HL-60 (cell line): ENCODE measurements at regions not wholly inside any gene's neighbourhood (a gene's known extent, or its start where the extent isn't known, plus 50 kb on each side); places are given as distances from the start of the nearest gene placed in this dataset.

Source experiments
- DNase-seq, 2 experiments: peaks; one replicate each; pipeline ENCODE4 v3.0.0-alpha.2; 2010 to 2020; ENCODE audit warnings: low read depth in 1 of 2, low spot score in 1 of 2
- H3K27ac ChIP-seq: fragments of 250-450 bp; sonication (Bioruptor Pico); replicated peaks from 2 replicates; pipeline ENCODE4 v1.5.1; 2020; ENCODE audit warnings: mild to moderate bottlenecking, moderate library complexity
- H3K27me3 ChIP-seq: fragments of 250-450 bp; sonication (Bioruptor Pico); 2 replicates; pipeline ENCODE4 v1.5.1; 2021; ENCODE audit warnings: mild to moderate bottlenecking, moderate library complexity; ENCODE audit not compliant: insufficient read depth, poor library complexity, severe bottlenecking
- H3K4me3 ChIP-seq: replicated peaks from 2 replicates; pipeline ENCODE4 v1.5.1; 2011; ENCODE audit warnings: mild to moderate bottlenecking, control low read depth, low read length; ENCODE audit not compliant: insufficient read depth
- GABPA ChIP-seq: IDR thresholded peaks from 2 replicates; pipeline ENCODE4 v1.6.1; 2012; ENCODE audit warnings: low read depth
- POLR2AphosphoS5 ChIP-seq: IDR thresholded peaks from 2 replicates; pipeline ENCODE4 v1.6.1; 2012; ENCODE audit warnings: low read depth
- SPI1 ChIP-seq: IDR thresholded peaks from 2 replicates; pipeline ENCODE4 v1.6.1; 2012; ENCODE audit warnings: low read depth, mild to moderate bottlenecking, borderline replicate concordance
- TF ChIP-seq, protein P1 (sequence below): IDR thresholded peaks from one replicate; pipeline ENCODE4 v1.5.1; 2011; ENCODE audit warnings: low read length, control low read depth, inconsistent platforms; ENCODE audit not compliant: insufficient read depth
- TF ChIP-seq, protein P2 (sequence below): IDR thresholded peaks from 2 replicates; pipeline ENCODE4 v1.6.1; 2012; ENCODE audit warnings: low read depth; ENCODE audit not compliant: insufficient replicate concordance

DNA sequence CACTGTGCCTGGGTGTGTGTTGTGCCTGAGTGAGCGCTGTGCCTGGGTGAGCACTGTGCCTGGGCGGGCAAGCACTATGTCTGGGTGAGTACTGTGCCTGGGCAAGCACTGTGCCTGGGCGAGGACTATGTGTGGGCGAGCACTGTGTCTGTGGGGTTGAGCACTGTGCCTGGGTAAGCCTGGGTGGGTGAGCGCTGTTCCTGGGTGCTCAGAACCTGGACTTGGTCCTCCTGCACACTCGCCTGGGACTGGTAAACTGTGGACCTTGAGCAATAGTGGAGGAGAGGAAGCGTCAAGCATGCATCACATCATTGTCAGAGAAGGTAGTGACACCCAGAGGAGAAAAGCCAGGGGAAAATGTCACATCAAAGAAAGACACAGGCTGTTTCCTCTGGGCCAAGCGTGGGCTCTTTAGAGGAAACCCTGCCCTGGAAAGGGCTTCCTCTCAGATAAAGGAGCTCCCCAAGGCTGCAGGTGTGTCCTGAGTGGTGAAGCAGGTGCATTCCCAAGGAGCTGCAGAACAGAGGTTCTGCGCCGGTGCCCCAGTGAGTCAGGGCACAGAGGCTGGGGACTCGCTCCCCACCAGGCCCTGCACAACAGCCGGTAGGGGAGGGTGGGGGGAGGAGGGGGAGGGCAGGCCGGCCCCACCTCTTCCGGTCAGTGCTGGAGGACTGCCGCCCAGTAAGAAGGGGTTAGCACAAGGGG lies 141.2 kb downstream of the TEX29 start:
- H3K27ac ChIP-seq, result no peak overlapping the region
- H3K4me3 ChIP-seq, result no peak overlapping the region
- TF ChIP-seq GABPA (no peak), SPI1 (no peak), POLR2AphosphoS5 (no peak)
- TF ChIP-seq, protein P1, sequence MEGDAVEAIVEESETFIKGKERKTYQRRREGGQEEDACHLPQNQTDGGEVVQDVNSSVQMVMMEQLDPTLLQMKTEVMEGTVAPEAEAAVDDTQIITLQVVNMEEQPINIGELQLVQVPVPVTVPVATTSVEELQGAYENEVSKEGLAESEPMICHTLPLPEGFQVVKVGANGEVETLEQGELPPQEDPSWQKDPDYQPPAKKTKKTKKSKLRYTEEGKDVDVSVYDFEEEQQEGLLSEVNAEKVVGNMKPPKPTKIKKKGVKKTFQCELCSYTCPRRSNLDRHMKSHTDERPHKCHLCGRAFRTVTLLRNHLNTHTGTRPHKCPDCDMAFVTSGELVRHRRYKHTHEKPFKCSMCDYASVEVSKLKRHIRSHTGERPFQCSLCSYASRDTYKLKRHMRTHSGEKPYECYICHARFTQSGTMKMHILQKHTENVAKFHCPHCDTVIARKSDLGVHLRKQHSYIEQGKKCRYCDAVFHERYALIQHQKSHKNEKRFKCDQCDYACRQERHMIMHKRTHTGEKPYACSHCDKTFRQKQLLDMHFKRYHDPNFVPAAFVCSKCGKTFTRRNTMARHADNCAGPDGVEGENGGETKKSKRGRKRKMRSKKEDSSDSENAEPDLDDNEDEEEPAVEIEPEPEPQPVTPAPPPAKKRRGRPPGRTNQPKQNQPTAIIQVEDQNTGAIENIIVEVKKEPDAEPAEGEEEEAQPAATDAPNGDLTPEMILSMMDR, result no peak
- TF ChIP-seq, protein P2, sequence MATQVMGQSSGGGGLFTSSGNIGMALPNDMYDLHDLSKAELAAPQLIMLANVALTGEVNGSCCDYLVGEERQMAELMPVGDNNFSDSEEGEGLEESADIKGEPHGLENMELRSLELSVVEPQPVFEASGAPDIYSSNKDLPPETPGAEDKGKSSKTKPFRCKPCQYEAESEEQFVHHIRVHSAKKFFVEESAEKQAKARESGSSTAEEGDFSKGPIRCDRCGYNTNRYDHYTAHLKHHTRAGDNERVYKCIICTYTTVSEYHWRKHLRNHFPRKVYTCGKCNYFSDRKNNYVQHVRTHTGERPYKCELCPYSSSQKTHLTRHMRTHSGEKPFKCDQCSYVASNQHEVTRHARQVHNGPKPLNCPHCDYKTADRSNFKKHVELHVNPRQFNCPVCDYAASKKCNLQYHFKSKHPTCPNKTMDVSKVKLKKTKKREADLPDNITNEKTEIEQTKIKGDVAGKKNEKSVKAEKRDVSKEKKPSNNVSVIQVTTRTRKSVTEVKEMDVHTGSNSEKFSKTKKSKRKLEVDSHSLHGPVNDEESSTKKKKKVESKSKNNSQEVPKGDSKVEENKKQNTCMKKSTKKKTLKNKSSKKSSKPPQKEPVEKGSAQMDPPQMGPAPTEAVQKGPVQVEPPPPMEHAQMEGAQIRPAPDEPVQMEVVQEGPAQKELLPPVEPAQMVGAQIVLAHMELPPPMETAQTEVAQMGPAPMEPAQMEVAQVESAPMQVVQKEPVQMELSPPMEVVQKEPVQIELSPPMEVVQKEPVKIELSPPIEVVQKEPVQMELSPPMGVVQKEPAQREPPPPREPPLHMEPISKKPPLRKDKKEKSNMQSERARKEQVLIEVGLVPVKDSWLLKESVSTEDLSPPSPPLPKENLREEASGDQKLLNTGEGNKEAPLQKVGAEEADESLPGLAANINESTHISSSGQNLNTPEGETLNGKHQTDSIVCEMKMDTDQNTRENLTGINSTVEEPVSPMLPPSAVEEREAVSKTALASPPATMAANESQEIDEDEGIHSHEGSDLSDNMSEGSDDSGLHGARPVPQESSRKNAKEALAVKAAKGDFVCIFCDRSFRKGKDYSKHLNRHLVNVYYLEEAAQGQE, result no peak
- no peak for DNase-seq
- peaks cover 29% of the 10 kb centered on the region for H3K27me3 ChIP-seq

DNA sequence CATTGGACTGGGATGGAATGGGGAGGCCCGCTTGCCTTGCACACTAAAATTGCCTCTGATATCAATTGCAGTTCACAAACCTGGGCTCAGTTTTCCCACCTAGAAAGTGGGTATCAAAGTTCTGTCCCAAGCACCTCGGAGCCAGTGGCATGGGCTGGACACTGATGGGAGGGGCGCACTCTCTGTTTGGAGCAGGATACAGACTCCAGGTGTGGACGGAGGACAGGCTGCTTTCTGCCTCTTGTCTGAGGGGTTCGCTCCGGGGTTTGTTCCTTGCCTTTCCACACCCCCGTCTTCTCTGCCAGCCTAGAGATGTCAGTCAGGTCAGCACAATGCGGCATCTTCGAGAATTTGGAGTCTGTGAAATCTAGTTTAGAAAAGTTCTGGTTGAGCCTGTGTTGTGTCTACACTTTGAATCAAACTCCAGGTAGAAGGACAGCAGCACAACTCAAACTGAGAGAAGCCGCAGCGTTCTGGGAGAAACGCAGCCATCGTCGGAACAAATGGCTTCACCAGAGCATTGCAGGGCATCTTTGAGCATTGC lies 141.9 kb downstream of the TEX29 start:
- no peak for DNase-seq
- no peak overlapping the region for H3K4me3 ChIP-seq
- TF ChIP-seq POLR2AphosphoS5, result no peak
- TF ChIP-seq, protein P2, result no peak
- TF ChIP-seq SPI1, result no peak
- TF ChIP-seq, protein P1, result no peak
- no peak for TF ChIP-seq GABPA
- H3K27me3 ChIP-seq, result peaks cover 29% of the 10 kb centered on the region
- no peak overlapping the region for H3K27ac ChIP-seq

DNA sequence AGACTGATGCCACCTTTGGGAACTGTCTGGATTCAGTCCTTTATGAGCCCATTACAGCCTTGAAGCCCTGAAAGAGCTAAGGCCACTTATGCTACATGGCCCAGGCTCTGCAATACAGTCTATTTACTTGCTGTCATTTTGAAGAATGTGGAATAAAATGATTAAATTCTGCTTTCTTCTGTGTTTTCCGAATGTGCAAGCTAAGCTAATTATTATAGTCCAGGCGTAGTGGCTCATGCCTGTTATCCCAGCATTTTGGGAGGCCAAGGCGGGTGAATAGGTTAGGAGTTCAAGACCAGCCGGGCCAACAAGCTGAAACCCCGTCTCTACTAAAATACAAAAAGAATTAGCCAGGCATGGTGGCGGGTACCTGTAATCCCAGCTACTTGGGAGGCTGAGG lies 142.5 kb downstream of the TEX29 start:
- no peak for DNase-seq
- Histone ChIP-seq H3K27ac (no peak overlapping the region), H3K4me3 (no peak overlapping the region), H3K27me3 (peaks cover 29% of the 10 kb centered on the region)
- TF ChIP-seq, protein P1, result no peak
- TF ChIP-seq GABPA (no peak), SPI1 (no peak), POLR2AphosphoS5 (no peak)
- TF ChIP-seq, protein P2, result no peak
